Osteocyte (in vitro differentiated cells): ENCODE measurements at regions not wholly inside any gene's neighbourhood (a gene's known extent, or its start where the extent isn't known, plus 50 kb on each side); places are given as distances from the start of the nearest gene placed in this dataset.

Experiments
- DNase-seq: peaks from one replicate; pipeline ENCODE4 v3.0.0; 2021; ENCODE audit warnings: mixed read lengths; ENCODE audit not compliant: unreplicated experiment; ENCODE audit errors: extremely low spot score
- H3K27ac Mint-ChIP-seq: one replicate; pipeline ENCODE4 v1.8.0; 2021; ENCODE audit warnings: mild to moderate bottlenecking, mixed read lengths; ENCODE audit not compliant: unreplicated experiment
- H3K27me3 Mint-ChIP-seq: one replicate; pipeline ENCODE4 v1.8.0; 2021; ENCODE audit warnings: mixed read lengths; ENCODE audit not compliant: unreplicated experiment
- H3K36me3 Mint-ChIP-seq: one replicate; pipeline ENCODE4 v1.8.0; 2021; ENCODE audit warnings: mixed read lengths; ENCODE audit not compliant: unreplicated experiment
- H3K4me1 Mint-ChIP-seq: one replicate; pipeline ENCODE4 v1.8.0; 2021; ENCODE audit warnings: mixed read lengths; ENCODE audit not compliant: unreplicated experiment
- H3K4me3 Mint-ChIP-seq: one replicate; pipeline ENCODE4 v1.8.0; 2021; ENCODE audit warnings: mild to moderate bottlenecking, moderate library complexity, mixed read lengths; ENCODE audit not compliant: unreplicated experiment
- H3K9me3 Mint-ChIP-seq: one replicate; pipeline ENCODE4 v1.8.0; 2021; ENCODE audit warnings: mixed read lengths; ENCODE audit not compliant: unreplicated experiment
- TF ChIP-seq, protein P1 (sequence below): fragments of 200-600 bp; sonication (generic); IDR thresholded peaks from 2 replicates; pipeline ENCODE4 v1.5.0; 2021; ENCODE audit warnings: antibody characterized with exemption, mild to moderate bottlenecking, moderate library complexity

DNA sequence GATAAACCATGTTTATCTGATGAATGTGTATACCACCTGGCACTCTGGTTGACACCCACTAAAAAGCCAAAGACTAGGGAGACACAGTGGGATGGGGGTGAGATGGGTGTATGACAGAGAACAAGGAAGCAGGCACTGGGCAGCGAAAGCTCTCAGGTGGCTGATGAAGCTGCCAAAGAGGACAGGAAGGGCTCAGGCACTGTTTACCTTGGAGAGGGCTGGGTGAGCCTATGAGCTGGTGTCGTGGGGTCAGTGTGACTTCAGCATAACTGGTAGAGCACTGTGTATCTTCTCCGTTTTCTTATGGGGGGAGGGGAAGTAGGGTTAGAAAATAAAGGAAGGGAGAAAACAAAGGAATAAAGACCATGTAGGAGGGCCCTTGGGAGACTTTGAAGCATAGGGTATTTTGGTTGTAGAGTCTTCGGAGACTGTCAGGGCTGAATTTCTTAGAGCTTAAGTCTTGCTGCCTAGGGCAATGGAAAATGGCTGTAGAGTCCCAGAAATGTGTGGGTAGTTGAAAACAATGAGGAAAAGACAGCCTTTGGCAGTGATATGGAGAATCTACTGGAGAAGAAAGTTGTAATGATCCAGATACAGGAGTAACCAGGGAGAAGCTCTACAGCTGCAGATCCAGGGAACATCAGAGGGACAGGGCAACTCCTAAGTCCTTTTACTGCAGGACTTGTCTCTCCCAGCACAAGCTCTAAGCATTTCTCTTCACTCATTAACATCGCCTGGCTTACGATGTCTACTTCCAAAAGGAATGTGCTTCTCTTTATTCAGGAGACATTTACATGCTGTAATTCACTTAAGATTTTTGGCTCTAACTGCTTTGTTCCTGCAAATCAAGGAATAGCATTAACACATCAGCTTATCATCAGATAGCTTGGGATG lies 120.0 kb downstream of the AQP4 start:
- Mint-ChIP-seq H3K27me3 (no peaks in the 10 kb centered on the region), H3K4me3 (no peak overlapping the region), H3K4me1 (peaks cover 35% of the 10 kb centered on the region), H3K36me3 (no peaks in the 10 kb centered on the region), H3K9me3 (no peaks in the 10 kb centered on the region), H3K27ac (peak overlapping the region; percentile 89)
- DNase-seq = no peak
- TF ChIP-seq, protein P1, sequence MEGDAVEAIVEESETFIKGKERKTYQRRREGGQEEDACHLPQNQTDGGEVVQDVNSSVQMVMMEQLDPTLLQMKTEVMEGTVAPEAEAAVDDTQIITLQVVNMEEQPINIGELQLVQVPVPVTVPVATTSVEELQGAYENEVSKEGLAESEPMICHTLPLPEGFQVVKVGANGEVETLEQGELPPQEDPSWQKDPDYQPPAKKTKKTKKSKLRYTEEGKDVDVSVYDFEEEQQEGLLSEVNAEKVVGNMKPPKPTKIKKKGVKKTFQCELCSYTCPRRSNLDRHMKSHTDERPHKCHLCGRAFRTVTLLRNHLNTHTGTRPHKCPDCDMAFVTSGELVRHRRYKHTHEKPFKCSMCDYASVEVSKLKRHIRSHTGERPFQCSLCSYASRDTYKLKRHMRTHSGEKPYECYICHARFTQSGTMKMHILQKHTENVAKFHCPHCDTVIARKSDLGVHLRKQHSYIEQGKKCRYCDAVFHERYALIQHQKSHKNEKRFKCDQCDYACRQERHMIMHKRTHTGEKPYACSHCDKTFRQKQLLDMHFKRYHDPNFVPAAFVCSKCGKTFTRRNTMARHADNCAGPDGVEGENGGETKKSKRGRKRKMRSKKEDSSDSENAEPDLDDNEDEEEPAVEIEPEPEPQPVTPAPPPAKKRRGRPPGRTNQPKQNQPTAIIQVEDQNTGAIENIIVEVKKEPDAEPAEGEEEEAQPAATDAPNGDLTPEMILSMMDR = no peak

DNA sequence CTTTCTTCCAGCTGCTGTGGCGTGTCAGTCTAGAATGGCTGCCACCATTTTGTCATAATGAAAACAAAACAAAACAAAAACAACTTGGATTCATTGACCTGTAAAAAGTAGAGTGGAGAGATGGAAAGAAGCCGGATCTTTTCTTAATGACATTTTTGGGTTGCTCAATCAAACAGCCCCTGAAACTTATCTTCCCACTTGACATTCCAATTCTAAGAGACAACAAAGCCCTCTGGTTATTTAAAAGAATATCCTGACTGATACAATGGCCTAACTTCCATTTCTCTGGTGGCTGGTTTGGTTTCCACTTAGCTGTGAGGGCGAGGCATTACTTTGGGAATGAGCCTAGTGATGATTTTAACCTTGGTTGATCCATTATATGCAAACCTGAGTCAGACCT lies 123.7 kb downstream of the AQP4 start:
- TF ChIP-seq, protein P1 = no peak
- Mint-ChIP-seq H3K9me3 (no peaks in the 10 kb centered on the region), H3K27ac (no peak overlapping the region), H3K27me3 (no peaks in the 10 kb centered on the region), H3K36me3 (no peaks in the 10 kb centered on the region), H3K4me3 (no peak overlapping the region), H3K4me1 (peaks cover 20% of the 10 kb centered on the region)
- DNase-seq = no peak

DNA sequence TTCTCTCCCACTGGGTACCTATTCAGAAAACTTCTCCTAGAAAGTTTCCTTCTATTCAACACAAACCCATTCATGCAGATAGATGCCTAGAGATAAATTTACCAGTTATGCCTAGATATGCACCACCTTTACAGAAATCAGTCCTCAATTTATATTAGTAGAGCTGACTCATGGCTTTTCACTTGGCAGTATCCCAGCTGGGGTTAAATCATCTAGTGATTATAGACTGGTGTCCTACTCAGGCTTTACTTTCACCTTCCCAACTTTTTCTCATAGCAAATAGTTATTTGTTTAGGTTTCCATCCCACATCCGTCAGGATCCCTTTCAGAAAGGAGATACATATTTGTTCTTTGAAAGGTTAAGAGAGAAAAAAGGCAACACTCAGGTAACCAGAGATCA lies 124.5 kb downstream of the AQP4 start:
- TF ChIP-seq, protein P1 = no peak

DNA sequence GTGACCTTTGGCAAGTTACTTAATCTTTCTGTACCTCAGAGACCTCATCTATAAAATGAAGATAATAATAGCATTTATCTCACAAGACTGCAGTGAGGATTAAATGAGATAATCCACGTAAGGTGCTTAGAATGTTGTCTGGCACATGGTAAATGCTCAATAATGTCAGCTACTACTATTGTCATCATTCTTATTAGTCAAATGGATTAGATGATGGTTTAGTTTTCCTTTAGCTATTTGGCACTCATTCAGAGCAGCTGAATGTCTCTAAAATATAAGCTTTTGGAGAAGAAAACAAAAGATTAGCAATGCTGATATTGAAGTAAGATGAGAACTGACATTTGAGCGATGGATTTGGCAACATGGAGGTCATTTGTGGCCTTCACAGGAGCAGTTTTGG lies 125.1 kb downstream of the AQP4 start:
- no peaks in the 10 kb centered on the region for H3K9me3 Mint-ChIP-seq

More for the DNA sequence above, 124.5 kb downstream of the AQP4 start:
- Mint-ChIP-seq H3K9me3 (no peaks in the 10 kb centered on the region), H3K36me3 (no peaks in the 10 kb centered on the region), H3K27me3 (no peaks in the 10 kb centered on the region), H3K4me3 (no peak overlapping the region), H3K27ac (no peak overlapping the region), H3K4me1 (peaks cover 13% of the 10 kb centered on the region)
- DNase-seq = no peak

DNA sequence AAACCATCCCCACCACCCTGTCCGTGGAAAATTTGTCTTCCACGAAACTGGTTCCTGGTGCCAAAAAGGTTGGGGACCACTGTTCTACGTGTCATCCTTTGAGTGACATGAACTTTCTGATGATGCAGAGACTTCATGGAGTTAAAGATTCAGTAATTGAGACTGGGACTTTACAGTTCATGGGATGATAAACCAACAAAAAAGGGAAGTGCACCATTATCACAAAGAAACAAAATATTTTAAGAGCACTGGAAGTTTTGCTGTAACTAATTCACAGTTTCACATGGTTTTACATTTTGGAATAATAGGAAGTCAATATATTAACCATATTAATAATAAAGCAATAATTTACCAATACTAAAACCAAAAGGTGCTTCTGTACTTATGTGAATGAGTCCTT lies 126.8 kb downstream of the AQP4 start:
- Mint-ChIP-seq H3K4me3 (no peak overlapping the region), H3K27ac (no peak overlapping the region), H3K4me1 (no peaks in the 10 kb centered on the region), H3K9me3 (no peaks in the 10 kb centered on the region), H3K27me3 (peaks cover 3% of the 10 kb centered on the region), H3K36me3 (no peaks in the 10 kb centered on the region)
- no peak for DNase-seq
- TF ChIP-seq, protein P1 = no peak

More for the DNA sequence above, 125.1 kb downstream of the AQP4 start:
- H3K36me3 Mint-ChIP-seq = no peaks in the 10 kb centered on the region
- H3K27me3 Mint-ChIP-seq = no peaks in the 10 kb centered on the region
- no peak for DNase-seq
- H3K4me1 Mint-ChIP-seq = peaks cover 6% of the 10 kb centered on the region
- no peak overlapping the region for H3K4me3 Mint-ChIP-seq
- TF ChIP-seq, protein P1 = no peak
- no peak overlapping the region for H3K27ac Mint-ChIP-seq
